Upper lobe of left lung (tissue), 6 donors: ENCODE measurements at regions not wholly inside any gene's neighbourhood (a gene's known extent, or its start where the extent isn't known, plus 50 kb on each side); places are given as distances from the start of the nearest gene placed in this dataset.

ENCODE experiments used
- ATAC-seq, 2 donors: fragments of 200-7000 bp; cut with Tn5 transposase; one replicate each; pipeline ENCODE4 v1.9.1; 2022; ENCODE audit warnings: mild to moderate bottlenecking in 2 of 2, moderate library complexity in 2 of 2; ENCODE audit not compliant: low FRiP score in 2 of 2
- DNase-seq, 2 donors: peaks; one replicate each; pipeline ENCODE4 v3.0.0-alpha.2; 2019 to 2020
- H3K27ac ChIP-seq, 4 donors: fragments of 200-600 bp; sonication (generic); one replicate each; pipeline ENCODE4 v1.5.1; 2016 to 2019
- H3K27me3 ChIP-seq, 4 donors: fragments of 200-600 bp; sonication (generic); one replicate each; pipeline ENCODE4 v1.5.1; 2017 to 2019
- H3K36me3 ChIP-seq, 4 donors: fragments of 200-600 bp; sonication (generic); one replicate each; pipeline ENCODE4 v1.5.1; 2016 to 2019
- H3K4me1 ChIP-seq, 4 donors: fragments of 200-600 bp; sonication (generic); one replicate each; pipeline ENCODE4 v1.5.1; 2018 to 2019
- H3K4me3 ChIP-seq, 4 donors: fragments of 200-600 bp; sonication (generic); one replicate each; pipeline ENCODE4 v1.5.1; 2017 to 2019; ENCODE audit warnings: mild to moderate bottlenecking in 2 of 4, moderate library complexity in 1 of 4
- H3K9me3 ChIP-seq, 4 donors: fragments of 200-600 bp; sonication (generic); one replicate each; pipeline ENCODE4 v1.5.1; 2018 to 2019
- CTCF ChIP-seq, 6 experiments: fragments of 450-650 bp in 4 of 6; fragments of 200-600 bp in 2 of 6; sonication (generic) in 2 of 6; IDR thresholded peaks; one replicate each; pipeline ENCODE4 v1.5.1; 2016 to 2019; ENCODE audit warnings: antibody characterized with exemption in 6 of 6
- EP300 ChIP-seq, 4 donors: sonication (generic); formaldehyde crosslinking; IDR thresholded peaks; one replicate each; pipeline ENCODE4 v1.5.1; 2017; ENCODE audit warnings: antibody characterized with exemption in 4 of 4, control low read depth in 2 of 4
- POLR2A ChIP-seq, 4 donors: fragments of 450-650 bp; IDR thresholded peaks; one replicate each; pipeline ENCODE4 v1.5.1; 2016 to 2017; ENCODE audit warnings: antibody characterized with exemption in 4 of 4, mild to moderate bottlenecking in 2 of 4
- POLR2AphosphoS5 ChIP-seq, 2 donors: sonication (generic); formaldehyde crosslinking; IDR thresholded peaks; one replicate each; pipeline ENCODE4 v1.5.1; 2017; ENCODE audit warnings: antibody characterized with exemption in 2 of 2
- WGBS, 2 donors: methylation state at CpG; one replicate each; pipeline ENCODE4 v1.1.5; 2017 to 2018; 5-methylcytosine and 5-hydroxymethylcytosine counted together
- donor health status: DM: no; HTN: no; CAD: no; lungs with moderate emphysema.
- donor health status: DM: no; HTN: yes; CAD: no; lungs with severe emphysema.

DNA sequence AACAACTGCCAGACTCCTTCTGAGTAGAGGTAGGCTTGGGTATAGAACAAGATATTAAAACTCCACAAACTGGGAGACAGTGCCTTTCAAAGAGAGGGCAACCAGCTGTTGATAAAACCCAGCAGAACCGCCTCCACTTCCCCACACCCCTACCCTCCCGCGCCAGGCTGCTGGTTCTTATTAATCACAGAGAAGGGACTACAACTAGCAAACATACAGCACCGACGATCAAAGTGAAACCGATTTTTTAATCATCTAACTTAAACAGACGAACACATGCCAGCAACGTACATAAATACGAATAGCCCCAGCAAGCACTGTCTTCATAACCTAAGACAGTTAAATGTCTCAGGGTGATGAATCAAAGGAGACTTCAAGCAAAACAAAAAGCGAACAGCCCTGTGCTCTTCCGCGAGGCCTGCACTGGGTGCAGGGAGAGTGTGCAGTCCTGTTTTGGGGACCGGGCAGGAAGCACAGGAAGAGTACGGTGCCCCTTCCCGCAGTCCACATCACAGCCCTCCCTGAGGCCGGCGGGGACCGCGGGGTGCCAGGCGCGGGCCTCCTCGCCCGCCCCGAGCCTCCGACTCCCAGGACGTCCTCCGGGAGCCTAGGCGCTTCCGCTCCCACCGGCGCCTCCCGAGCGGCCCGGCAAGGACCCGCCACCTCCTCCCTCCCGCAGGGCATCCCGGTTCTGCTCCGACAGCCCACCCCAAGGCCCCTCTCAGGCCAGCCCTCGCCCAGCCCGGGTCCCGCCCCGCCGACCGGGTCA lies 75.1 kb upstream of the VGLL4 start:
- TF ChIP-seq POLR2A (IDR thresholded peaks at IDR 0.05): peak in 1 of 4 donors; percentile 30
- TF ChIP-seq POLR2AphosphoS5 (IDR thresholded peaks at IDR 0.05): no peak
- no peak for TF ChIP-seq EP300 (IDR thresholded peaks at IDR 0.05)
- 0% methylated on average over 16 to 17 of the region's 44 CpGs for WGBS, 2 donors
- no peaks in the 10 kb centered on the region for H3K9me3 ChIP-seq
- peaks cover 8 to 33% (median 21%) of the 10 kb centered on the region in 4 donors for H3K4me1 ChIP-seq
- ATAC-seq (peak in 1 of 2 donors; percentile 41), DNase-seq (peak in 1 of 2 donors; percentile 49)
- no peaks in the 10 kb centered on the region for H3K27me3 ChIP-seq
- H3K27ac ChIP-seq: peak overlapping the region; percentile 81 to 94 (median 91)
- peak overlapping the region; percentile 44 to 97 (median 88) for H3K4me3 ChIP-seq
- H3K36me3 ChIP-seq: no peaks in the 10 kb centered on the region

DNA sequence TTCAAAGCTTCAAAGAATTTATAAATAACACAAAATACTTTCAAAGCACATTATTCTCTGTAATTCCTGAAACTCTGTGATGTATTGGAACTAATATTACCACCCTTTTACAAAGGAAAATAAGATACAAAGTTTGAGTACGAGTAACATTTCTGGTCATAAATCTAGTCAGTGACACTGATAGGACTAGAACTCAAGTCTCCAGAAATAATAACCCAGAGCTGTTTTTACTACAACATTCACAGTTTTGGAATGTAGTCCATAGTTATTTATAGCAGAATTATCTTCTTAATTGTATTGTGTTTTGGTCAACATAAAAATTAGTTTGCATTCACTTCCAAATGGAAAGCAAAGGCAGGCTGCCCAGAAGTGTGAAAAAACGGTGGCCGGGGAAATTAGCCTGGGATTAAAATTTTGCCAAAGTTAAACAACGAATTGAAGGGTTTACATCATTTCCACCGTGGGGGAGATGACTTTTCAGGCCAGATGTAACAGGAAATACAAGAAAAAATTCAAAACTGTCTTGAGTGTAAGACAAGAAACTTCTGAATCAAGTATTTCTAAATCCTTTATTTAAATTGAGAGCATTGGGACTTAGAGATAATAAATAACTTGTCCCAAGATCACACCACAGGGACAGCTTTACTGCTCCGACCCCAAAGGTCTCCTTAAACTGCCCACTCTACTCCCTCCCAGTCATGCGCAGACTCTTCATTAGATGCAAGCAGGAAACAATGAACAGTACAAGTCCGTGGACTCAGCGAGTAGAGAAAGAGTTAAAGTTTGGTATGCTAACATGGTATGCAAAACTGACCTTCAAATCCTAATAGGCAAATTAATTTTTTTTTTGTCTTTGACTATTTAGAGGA lies 74.3 kb upstream of the VGLL4 start:
- peak overlapping the region; percentile 81 to 94 (median 91) for H3K27ac ChIP-seq

GRCh38 chr3:11717301-11717700 lies 73.6 kb upstream of the VGLL4 start:
- TF ChIP-seq CTCF (IDR thresholded peaks at IDR 0.05) (no peak), POLR2A (IDR thresholded peaks at IDR 0.05) (no peak), EP300 (IDR thresholded peaks at IDR 0.05) (no peak), POLR2AphosphoS5 (IDR thresholded peaks at IDR 0.05) (no peak)
- H3K4me1 ChIP-seq: peaks cover 8 to 33% (median 21%) of the 10 kb centered on the region in 4 donors
- no peaks in the 10 kb centered on the region for H3K36me3 ChIP-seq
- DNase-seq: no peak
- WGBS, 2 donors: 53 to 56% methylated on average over 6 of the region's 6 CpGs
- ATAC-seq: no peak
- no peaks in the 10 kb centered on the region for H3K9me3 ChIP-seq
- no peaks in the 10 kb centered on the region for H3K27me3 ChIP-seq
- H3K27ac ChIP-seq: peak overlapping the region; percentile 12 to 94 (median 91)
- H3K4me3 ChIP-seq: peak overlapping the region in 1 of 4 donors; percentile 97

More for the DNA sequence above, 74.3 kb upstream of the VGLL4 start:
- 10% methylated on average over 9 of the region's 9 CpGs for WGBS, 2 donors
- no peaks in the 10 kb centered on the region for H3K36me3 ChIP-seq
- peak overlapping the region; percentile 44 to 97 (median 88) for H3K4me3 ChIP-seq
- TF ChIP-seq EP300 (IDR thresholded peaks at IDR 0.05) (no peak), POLR2AphosphoS5 (IDR thresholded peaks at IDR 0.05) (no peak), POLR2A (IDR thresholded peaks at IDR 0.05) (no peak), CTCF (IDR thresholded peaks at IDR 0.05) (no peak)
- ATAC-seq (no peak), DNase-seq (no peak)
- H3K4me1 ChIP-seq: peaks cover 8 to 33% (median 21%) of the 10 kb centered on the region in 4 donors
- no peaks in the 10 kb centered on the region for H3K27me3 ChIP-seq
- no peaks in the 10 kb centered on the region for H3K9me3 ChIP-seq

DNA sequence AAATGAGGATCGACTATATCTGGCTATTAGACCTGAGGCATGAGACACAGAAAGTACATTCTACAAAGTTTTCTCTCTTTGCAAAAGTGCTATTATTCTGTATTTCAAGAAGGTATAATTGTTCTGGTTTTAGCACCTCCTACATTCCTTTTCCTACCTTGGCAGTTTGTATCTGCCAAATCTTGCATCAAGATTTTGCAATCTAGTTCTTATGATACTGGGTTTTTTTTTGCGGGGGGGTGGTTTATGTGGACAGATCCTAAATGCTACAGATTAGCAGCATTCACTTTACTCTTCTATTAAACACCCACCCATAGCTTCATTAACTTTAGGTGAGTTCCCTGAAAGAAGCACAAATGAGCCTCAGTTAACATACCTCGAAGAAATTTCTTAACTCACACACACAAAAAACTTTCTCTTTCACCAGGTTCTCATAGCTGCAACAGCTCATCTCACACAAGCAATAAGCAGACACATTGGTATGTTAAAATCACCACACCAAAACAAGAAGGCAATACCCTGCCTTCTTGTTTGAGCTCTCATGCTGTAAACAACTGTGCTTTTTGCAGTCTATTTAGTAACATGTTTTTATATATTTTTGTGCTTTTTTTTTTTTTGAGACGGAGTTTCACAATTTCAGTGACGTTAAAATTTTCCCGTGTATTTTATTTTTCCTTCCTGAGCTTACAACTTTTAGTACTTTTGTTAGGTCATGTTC lies 73.0 kb upstream of the VGLL4 start:
- 42 to 47% methylated on average over 6 of the region's 6 CpGs for WGBS, 2 donors
- peaks cover 8 to 33% (median 21%) of the 10 kb centered on the region in 4 donors for H3K4me1 ChIP-seq
- TF ChIP-seq CTCF (IDR thresholded peaks at IDR 0.05) (no peak), EP300 (IDR thresholded peaks at IDR 0.05) (no peak), POLR2A (IDR thresholded peaks at IDR 0.05) (no peak), POLR2AphosphoS5 (IDR thresholded peaks at IDR 0.05) (no peak)
- H3K27me3 ChIP-seq: no peaks in the 10 kb centered on the region
- no peak for DNase-seq
- no peak overlapping the region for H3K4me3 ChIP-seq
- no peaks in the 10 kb centered on the region for H3K9me3 ChIP-seq
- H3K36me3 ChIP-seq: no peaks in the 10 kb centered on the region
- ATAC-seq: no peak
- H3K27ac ChIP-seq: peak overlapping the region in 2 of 4 donors; percentile 12 to 90
